WI38 (cell line): ENCODE measurements at regions not wholly inside any gene's neighbourhood (a gene's known extent, or its start where the extent isn't known, plus 50 kb on each side); places are given as distances from the start of the nearest gene placed in this dataset.

Experiments
- H3K4me3 ChIP-seq: 2 replicates; pipeline ENCODE4 v1.5.1; 2011; ENCODE audit warnings: low read depth, mild to moderate bottlenecking, control low read depth, low read length
- TF ChIP-seq, protein P1 (sequence below): IDR thresholded peaks from 2 replicates; pipeline ENCODE4 v1.5.1; 2012; ENCODE audit warnings: low read depth, mild to moderate bottlenecking, control low read depth, low read length

DNA sequence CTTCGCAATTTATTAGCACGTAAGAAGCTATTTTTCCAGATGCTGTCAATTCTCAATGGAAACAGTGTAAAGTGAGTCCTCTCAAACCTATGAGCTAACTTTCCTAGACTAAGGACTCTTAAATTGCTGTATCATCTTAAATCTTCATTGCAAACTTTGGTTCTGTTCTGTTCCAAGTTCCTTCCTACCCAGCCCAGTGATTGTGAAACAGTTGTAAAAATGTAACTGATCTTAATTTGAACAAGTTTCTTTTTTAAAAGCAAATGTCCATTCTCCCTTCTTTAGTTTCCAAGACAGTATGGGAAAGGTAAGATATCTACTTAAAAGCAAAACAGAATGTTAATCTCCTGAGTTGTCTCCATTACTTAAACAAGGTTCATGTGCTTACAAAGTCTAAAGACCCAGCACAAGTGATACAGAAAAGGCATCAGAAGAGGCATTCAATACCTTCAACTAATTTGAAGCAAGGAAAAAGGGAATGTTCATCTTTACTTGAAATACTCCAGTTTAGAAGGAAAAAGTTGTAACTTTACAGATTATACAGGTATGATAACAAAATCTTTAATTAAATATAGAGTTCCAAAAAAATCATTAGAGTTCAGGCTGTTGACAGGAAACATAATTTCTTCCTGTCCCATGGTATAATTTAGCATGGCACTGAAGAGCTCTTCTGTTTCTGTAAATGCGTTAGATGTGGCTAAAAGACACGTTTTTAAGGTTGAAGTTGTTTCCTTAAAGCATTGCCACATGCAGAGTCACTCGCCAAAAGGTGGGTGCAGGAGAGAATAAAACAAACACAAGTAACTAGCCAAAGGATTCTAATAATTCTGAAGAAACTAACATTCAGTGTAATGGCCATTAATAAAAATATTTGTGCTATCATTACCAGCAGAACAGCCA lies 101.5 kb upstream of the USP15 start:
- TF ChIP-seq, protein P1, sequence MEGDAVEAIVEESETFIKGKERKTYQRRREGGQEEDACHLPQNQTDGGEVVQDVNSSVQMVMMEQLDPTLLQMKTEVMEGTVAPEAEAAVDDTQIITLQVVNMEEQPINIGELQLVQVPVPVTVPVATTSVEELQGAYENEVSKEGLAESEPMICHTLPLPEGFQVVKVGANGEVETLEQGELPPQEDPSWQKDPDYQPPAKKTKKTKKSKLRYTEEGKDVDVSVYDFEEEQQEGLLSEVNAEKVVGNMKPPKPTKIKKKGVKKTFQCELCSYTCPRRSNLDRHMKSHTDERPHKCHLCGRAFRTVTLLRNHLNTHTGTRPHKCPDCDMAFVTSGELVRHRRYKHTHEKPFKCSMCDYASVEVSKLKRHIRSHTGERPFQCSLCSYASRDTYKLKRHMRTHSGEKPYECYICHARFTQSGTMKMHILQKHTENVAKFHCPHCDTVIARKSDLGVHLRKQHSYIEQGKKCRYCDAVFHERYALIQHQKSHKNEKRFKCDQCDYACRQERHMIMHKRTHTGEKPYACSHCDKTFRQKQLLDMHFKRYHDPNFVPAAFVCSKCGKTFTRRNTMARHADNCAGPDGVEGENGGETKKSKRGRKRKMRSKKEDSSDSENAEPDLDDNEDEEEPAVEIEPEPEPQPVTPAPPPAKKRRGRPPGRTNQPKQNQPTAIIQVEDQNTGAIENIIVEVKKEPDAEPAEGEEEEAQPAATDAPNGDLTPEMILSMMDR = no peak

DNA sequence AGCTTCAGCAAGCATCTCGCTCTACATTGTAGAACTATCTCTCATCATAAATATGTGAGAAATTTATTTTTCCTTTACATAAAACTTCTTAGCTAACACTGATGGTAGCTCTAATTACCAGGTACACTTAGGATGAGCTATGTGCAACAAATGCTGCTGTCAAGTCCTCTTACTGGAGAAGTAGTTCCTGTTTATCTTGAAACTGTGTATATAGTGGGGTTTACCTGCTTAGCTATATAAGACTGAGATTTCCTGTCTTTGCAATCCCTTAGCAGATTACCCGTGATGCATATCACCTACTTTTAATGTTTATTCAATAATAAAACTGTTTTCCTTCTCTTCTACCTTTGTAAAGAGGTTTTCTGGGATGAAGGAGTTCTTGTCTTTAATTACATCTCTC lies 98.0 kb upstream of the USP15 start:
- H3K4me3 ChIP-seq = no peak overlapping the region
- TF ChIP-seq, protein P1 = no peak

More for the DNA sequence above, 101.5 kb upstream of the USP15 start:
- H3K4me3 ChIP-seq = no peak overlapping the region

DNA sequence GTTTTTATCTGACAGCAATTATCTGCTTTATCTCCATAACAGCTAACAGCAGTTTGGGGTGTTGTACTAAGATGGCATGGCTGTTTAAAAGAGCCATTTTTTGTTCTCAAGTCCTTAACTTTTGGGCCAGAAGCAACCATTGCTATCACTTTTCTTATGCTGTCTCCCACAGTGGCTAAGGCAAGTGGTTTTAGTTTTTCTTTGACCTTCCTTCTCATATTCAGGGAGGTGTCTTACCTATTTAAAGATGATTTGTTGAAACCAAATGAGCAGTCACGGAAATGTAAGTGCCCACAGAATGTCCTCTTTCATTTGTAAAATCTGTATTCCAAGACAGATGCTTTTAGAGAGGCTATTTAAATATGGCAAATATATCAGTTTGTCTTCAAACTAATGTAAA lies 96.8 kb upstream of the USP15 start:
- no peak overlapping the region for H3K4me3 ChIP-seq
- TF ChIP-seq, protein P1 = no peak

DNA sequence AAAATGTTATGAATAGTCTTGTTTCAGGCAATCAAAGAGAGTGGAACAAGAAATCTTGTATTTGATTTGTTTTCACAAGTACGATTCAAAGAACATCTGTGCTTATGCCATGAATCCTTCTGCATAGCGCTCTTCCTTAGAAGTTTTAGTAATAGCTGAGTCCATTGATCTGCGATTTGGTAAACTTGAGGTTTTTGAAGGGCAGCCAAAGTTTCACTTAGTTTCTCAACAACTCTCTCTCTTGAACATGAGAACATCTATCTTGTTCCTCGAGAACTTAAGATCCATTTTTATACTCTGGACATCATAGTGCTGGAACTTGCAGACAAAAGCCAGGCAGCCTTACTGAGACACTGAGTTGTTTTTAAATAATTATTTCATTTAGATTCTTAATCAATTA lies 96.2 kb upstream of the USP15 start:
- no peak overlapping the region for H3K4me3 ChIP-seq

DNA sequence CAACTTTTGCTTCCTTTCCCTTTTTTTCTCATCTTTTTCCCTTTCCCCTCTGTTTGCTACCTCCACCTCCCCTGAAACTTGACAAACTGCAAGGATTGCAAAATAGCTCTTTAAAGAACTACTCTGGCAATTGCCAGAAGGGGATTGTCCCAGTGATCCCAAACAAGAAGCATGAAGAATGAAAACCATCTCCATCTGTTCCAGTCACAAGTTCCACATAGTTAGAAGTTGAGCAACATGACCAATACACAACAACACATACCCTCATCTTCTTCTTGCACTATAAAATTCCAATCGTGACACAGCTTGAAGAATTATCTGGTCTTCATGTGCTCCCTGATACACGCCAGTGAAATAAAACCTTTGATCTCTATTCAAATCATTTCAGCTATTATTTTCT lies 93.7 kb upstream of the USP15 start:
- TF ChIP-seq, protein P1 = no peak
- H3K4me3 ChIP-seq = no peak overlapping the region

More for the DNA sequence above, 96.2 kb upstream of the USP15 start:
- TF ChIP-seq, protein P1 = no peak

DNA sequence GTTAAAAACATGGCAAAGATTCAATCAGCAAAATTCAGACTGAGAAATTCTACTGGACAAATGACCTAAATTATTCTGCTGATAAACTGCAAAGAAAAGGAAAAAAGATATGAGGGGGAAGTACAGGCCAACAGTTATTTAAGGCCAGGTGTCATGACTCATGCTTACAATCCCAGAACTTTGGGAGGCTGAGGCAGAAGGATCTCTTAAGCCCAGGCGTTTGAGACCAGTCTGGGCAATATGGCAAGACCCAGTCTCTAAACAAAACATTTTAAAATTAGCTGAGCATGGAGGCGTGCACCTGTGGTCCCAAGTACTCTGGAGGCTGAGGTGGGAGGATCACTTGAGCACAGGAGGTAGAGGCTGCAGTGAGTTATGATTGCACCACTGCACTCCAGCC lies 91.8 kb upstream of the USP15 start:
- TF ChIP-seq, protein P1 = no peak
- H3K4me3 ChIP-seq = no peak overlapping the region

DNA sequence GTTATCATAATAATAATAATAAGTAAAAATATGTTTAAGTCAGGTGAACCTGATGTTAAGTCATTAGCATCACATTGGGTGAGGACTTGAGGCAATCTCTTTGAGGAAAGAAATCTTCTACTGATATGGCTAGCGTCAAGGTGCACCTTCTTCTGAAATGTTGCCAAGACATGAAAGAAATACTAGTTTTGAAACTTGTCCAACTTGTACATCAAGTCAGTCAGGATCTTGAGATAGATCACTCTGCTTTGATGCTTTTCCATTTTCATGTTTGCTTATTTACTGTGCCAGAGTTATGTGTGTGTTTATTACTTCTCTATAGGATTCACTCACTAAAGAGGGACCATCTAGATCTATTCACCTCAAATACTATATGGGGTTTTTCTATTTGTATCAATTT lies 90.0 kb upstream of the USP15 start:
- TF ChIP-seq, protein P1 = no peak
- H3K4me3 ChIP-seq = no peak overlapping the region
